ENCODE measurements at regions not wholly inside any gene's neighbourhood (a gene's known extent, or its start where the extent isn't known, plus 50 kb on each side); places are given as distances from the start of the nearest gene placed in this dataset.

DNA sequence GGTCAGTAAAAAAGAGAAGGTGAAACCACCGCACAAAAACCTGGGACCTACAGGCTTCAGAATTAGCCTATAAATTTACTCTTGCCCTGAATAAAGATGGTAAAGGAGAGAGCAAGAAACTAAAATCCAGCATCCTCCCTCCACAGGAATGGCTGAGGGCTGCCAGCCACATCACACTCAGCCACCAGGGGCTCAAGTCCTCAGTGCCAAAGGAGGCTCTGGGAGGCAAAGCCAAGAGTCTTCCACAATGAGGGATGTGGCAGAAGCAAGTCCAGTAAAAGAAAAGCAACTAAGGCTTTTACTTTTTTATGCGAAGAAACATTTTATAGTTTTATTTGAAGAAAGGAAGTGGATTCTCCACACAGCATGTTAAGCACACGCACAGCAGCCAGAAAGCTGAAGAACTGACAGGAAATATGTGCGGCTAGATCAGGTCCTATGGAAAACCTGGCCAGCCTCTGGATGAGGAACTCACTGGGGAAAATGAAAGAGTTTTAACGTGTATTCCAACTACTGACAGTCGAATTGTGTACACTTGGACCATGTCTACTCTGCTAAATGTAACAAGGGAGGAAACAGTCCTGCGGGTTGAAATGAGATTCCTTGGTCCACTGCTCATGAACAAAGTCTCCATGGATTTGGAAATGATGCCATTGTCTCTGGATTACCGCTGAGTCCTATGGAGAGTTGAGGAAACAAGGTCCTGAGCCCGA is 219.4 kb upstream of the SSTR4 start:
- DNase-seq = no peak
- intact Hi-C loops (cut with DNase I) = no loop called here

DNA sequence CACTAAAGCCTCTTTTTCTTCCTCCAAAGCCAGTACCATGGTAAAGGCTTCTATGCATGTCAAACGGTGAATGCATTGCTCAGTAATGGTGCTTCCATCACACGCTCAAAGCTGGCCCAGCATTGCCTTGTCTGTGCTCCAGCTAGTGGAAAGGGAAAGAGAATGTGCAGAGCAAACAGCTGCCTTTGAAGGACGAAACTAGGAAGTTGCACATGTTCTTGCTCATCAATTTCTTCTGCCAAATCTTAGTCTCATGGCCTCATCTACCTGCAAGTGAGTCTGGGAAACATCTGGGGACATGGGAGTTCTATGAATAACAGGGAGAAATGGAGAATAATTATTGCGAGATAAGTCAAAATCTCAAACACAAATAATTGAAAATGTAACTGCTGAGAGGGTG is 216.5 kb upstream of the SSTR4 start:
- H3K4me3 ChIP-seq = no peak overlapping the region
- H3K27me3 ChIP-seq = no peaks in the 10 kb centered on the region
- no peak overlapping the region for H3K27ac ChIP-seq
- TF ChIP-seq, protein P1, sequence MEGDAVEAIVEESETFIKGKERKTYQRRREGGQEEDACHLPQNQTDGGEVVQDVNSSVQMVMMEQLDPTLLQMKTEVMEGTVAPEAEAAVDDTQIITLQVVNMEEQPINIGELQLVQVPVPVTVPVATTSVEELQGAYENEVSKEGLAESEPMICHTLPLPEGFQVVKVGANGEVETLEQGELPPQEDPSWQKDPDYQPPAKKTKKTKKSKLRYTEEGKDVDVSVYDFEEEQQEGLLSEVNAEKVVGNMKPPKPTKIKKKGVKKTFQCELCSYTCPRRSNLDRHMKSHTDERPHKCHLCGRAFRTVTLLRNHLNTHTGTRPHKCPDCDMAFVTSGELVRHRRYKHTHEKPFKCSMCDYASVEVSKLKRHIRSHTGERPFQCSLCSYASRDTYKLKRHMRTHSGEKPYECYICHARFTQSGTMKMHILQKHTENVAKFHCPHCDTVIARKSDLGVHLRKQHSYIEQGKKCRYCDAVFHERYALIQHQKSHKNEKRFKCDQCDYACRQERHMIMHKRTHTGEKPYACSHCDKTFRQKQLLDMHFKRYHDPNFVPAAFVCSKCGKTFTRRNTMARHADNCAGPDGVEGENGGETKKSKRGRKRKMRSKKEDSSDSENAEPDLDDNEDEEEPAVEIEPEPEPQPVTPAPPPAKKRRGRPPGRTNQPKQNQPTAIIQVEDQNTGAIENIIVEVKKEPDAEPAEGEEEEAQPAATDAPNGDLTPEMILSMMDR (IDR thresholded peaks at IDR 0.05) = no peak
- intact Hi-C loops (cut with DNase I) = no loop called here
- no peak for DNase-seq
- H3K36me3 ChIP-seq = no peaks in the 10 kb centered on the region
- no peaks in the 10 kb centered on the region for H3K4me1 ChIP-seq
- no peaks in the 10 kb centered on the region for H3K9me3 ChIP-seq
- 82% methylated on average over 4 of the region's 4 CpGs for WGBS, 2 donors

More for the DNA sequence above, 219.4 kb upstream of the SSTR4 start:
- H3K4me3 ChIP-seq = no peak overlapping the region
- no peaks in the 10 kb centered on the region for H3K9me3 ChIP-seq
- no peak overlapping the region for H3K27ac ChIP-seq
- H3K36me3 ChIP-seq = no peaks in the 10 kb centered on the region
- no peaks in the 10 kb centered on the region for H3K27me3 ChIP-seq
- TF ChIP-seq, protein P1 (IDR thresholded peaks at IDR 0.05) = no peak
- no peak for TF ChIP-seq EP300 (IDR thresholded peaks at IDR 0.05)
- TF ChIP-seq POLR2A (IDR thresholded peaks at IDR 0.05) = no peak
- no peak for TF ChIP-seq POLR2AphosphoS5 (IDR thresholded peaks at IDR 0.05)
- WGBS, 2 donors = 60 to 76% methylated on average over 9 of the region's 9 CpGs
- no peaks in the 10 kb centered on the region for H3K4me1 ChIP-seq

DNA sequence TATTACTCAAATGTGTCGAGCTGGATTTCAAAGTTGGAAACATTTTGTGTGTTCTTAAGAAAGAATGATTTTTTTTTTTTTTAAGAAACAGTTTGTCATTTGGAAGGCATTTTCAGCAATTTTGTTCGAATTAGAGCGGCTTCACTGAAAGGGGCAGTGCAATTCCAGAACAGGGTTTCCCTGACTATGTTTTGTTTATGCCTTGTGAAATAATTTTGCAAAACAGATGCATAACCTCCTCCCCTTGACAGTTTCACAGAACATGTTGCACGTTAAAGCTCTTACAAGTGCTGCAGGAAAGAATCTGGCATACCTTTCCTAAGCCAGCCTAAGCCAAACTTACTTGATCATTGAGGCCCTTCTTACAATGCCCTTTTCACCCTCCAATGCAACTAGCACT is 216.0 kb upstream of the SSTR4 start:
- Histone ChIP-seq H3K36me3 (no peaks in the 10 kb centered on the region), H3K27ac (no peak overlapping the region), H3K9me3 (no peaks in the 10 kb centered on the region), H3K4me3 (no peak overlapping the region), H3K27me3 (no peaks in the 10 kb centered on the region), H3K4me1 (no peaks in the 10 kb centered on the region)
- WGBS, 2 donors = 86 to 87% methylated on average over 4 of the region's 4 CpGs
- intact Hi-C loops (cut with DNase I) = no loop called here
- DNase-seq = no peak
- TF ChIP-seq EP300 (IDR thresholded peaks at IDR 0.05) (no peak), POLR2AphosphoS5 (IDR thresholded peaks at IDR 0.05) (no peak), POLR2A (IDR thresholded peaks at IDR 0.05) (no peak)
- TF ChIP-seq, protein P1 (IDR thresholded peaks at IDR 0.05) = no peak

GRCh38 chr20:22819784-22820183 is 215.3 kb upstream of the SSTR4 start:
- WGBS, 2 donors = 61 to 80% methylated on average over 2 of the region's 2 CpGs
- intact Hi-C loops (cut with DNase I) = no loop called here
- no peak for DNase-seq

More at GRCh38 chr20:22819784-22820183, 215.3 kb upstream of the SSTR4 start:
- Histone ChIP-seq H3K36me3 (no peaks in the 10 kb centered on the region), H3K27ac (no peak overlapping the region), H3K9me3 (no peaks in the 10 kb centered on the region), H3K4me1 (no peaks in the 10 kb centered on the region), H3K4me3 (no peak overlapping the region), H3K27me3 (no peaks in the 10 kb centered on the region)
- TF ChIP-seq POLR2A (IDR thresholded peaks at IDR 0.05) (no peak), POLR2AphosphoS5 (IDR thresholded peaks at IDR 0.05) (no peak), EP300 (IDR thresholded peaks at IDR 0.05) (no peak)
- TF ChIP-seq, protein P1 (IDR thresholded peaks at IDR 0.05) = no peak

Data from sigmoid colon (tissue), 6 donors.